ENCODE measurements at regions not wholly inside any gene's neighbourhood (a gene's known extent, or its start where the extent isn't known, plus 50 kb on each side); places are given as distances from the start of the nearest gene placed in this dataset.

DNA sequence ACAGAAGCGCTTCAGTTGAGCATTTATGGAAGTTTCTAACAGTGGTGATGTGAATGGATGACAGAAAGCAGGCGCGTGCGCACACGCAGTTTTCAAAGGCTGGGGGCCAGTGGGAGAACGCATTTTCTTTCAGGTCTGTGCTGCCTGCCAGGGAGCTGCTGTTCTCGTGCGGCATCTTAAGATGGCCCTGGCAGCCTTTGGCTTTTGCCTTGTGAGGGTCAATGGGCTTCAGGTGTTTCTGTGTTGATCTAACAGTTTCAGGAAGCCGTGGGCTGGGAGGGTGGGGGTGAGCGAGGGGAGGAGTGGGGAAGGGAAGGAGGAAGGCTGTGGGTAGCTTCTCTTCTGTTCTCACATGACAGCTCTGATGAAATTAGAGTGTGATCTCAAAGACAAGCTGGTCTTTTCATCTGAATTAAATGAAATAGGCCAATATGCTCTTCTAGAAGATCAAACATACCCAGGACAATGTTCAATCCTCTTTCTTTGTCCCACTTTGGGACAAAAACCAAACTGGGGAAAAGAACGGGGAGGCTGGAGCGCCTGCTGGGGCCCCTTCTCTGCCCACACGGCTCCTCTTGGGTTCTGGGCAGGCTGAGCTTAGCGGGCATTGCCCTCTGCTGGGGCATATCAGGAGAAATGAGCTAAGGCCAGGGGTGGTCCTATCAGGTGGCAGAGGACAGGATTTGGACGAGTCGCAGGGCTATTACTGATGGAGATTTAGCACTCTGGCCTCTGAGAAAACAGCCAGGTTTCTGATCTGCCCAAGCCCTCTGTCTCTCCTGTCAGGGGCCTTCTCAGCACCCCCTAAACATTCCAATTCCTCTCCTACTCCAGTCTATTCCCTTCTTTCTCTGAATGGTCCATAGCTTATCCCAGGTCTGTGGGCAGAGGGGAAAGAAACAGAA is 126.2 kb upstream of the LGALSL start:
- Histone ChIP-seq H3K9me1 (ENCODE audit: control insufficient read depth, extremely low read depth, insufficient read depth, low read length) (no peaks in the 10 kb centered on the region), H3K27me3 (ENCODE audit: control insufficient read depth, extremely low read depth, insufficient read depth, low read length) (no peaks in the 10 kb centered on the region), H4K20me1 (ENCODE audit: control insufficient read depth, extremely low read depth, insufficient read depth, low read length) (no peaks in the 10 kb centered on the region), H2AFZ (ENCODE audit: control insufficient read depth, low read length) (no peak overlapping the region), H3K36me3 (ENCODE audit: control insufficient read depth in 2 of 2, extremely low read depth in 1 of 2, insufficient read depth in 2 of 2, low read length in 2 of 2) (no peaks in the 10 kb centered on the region), H3K9me3 (ENCODE audit: control insufficient read depth, low read depth, low read length) (no peaks in the 10 kb centered on the region), H3K9ac (ENCODE audit: control insufficient read depth, extremely low read depth, insufficient read depth, low read length) (no peak overlapping the region), H3K27ac (ENCODE audit: control insufficient read depth, insufficient read depth, low read length) (no peak overlapping the region), H3K4me1 (ENCODE audit: control insufficient read depth, extremely low read depth, insufficient read depth, low read length) (peaks cover 15% of the 10 kb centered on the region), H3K4me3 (ENCODE audit: control insufficient read depth in 2 of 3, extremely low read depth in 1 of 3, insufficient read depth in 2 of 3, low read depth in 1 of 3, low read length in 3 of 3) (no peak overlapping the region), H3K79me2 (ENCODE audit: control insufficient read depth, insufficient read depth, low read length) (no peaks in the 10 kb centered on the region), H3K4me2 (ENCODE audit: control insufficient read depth, extremely low read depth, insufficient read depth, low read depth, low read length) (no peak overlapping the region)
- dilution Hi-C loops (cut with MboI; ENCODE audit: extremely low pct_ligation_motif_present, low sequenced_read_pairs), result no loop called here
- no peak for DNase-seq (ENCODE audit: low read depth, low spot score)
- FAIRE-seq, result no peak
- no peak for TF ChIP-seq EZH2 (IDR thresholded peaks at IDR 0.05; ENCODE audit: low read length)
- TF ChIP-seq, protein P1, sequence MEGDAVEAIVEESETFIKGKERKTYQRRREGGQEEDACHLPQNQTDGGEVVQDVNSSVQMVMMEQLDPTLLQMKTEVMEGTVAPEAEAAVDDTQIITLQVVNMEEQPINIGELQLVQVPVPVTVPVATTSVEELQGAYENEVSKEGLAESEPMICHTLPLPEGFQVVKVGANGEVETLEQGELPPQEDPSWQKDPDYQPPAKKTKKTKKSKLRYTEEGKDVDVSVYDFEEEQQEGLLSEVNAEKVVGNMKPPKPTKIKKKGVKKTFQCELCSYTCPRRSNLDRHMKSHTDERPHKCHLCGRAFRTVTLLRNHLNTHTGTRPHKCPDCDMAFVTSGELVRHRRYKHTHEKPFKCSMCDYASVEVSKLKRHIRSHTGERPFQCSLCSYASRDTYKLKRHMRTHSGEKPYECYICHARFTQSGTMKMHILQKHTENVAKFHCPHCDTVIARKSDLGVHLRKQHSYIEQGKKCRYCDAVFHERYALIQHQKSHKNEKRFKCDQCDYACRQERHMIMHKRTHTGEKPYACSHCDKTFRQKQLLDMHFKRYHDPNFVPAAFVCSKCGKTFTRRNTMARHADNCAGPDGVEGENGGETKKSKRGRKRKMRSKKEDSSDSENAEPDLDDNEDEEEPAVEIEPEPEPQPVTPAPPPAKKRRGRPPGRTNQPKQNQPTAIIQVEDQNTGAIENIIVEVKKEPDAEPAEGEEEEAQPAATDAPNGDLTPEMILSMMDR (optimal IDR thresholded peaks at IDR 0.05 in 1 of 3, IDR thresholded peaks at IDR 0.05 in 1 of 3, conservative IDR thresholded peaks at IDR 0.05 in 1 of 3; ENCODE audit: extremely low read depth in 1 of 3, insufficient read depth in 2 of 3, low read length in 3 of 3), result peak in 1 of 3 experiments; percentile 44

DNA sequence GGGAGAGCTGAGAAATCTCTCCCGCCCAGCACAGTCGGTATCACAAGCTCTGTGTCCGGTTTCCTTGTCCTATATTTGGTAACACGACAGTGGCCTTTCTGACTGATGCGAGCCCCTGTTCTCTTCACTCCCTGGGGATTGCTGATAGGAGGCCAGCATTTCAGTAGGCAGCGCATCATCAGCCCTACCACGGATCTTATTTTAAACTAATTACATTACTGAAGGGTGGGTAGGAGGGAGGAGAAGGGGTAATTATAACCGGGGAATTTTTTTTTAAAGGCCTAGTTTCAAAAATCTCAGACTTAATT is 125.6 kb upstream of the LGALSL start:
- FAIRE-seq, result no peak
- H3K9me1 ChIP-seq (ENCODE audit: control insufficient read depth, extremely low read depth, insufficient read depth, low read length), result no peaks in the 10 kb centered on the region
- no peaks in the 10 kb centered on the region for H3K27me3 ChIP-seq (ENCODE audit: control insufficient read depth, extremely low read depth, insufficient read depth, low read length)
- no peak overlapping the region for H3K4me3 ChIP-seq (ENCODE audit: control insufficient read depth in 2 of 3, extremely low read depth in 1 of 3, insufficient read depth in 2 of 3, low read depth in 1 of 3, low read length in 3 of 3)
- no peaks in the 10 kb centered on the region for H4K20me1 ChIP-seq (ENCODE audit: control insufficient read depth, extremely low read depth, insufficient read depth, low read length)
- H2AFZ ChIP-seq (ENCODE audit: control insufficient read depth, low read length), result no peak overlapping the region
- no peaks in the 10 kb centered on the region for H3K36me3 ChIP-seq (ENCODE audit: control insufficient read depth in 2 of 2, extremely low read depth in 1 of 2, insufficient read depth in 2 of 2, low read length in 2 of 2)
- H3K27ac ChIP-seq (ENCODE audit: control insufficient read depth, insufficient read depth, low read length), result no peak overlapping the region
- dilution Hi-C loops (cut with MboI; ENCODE audit: extremely low pct_ligation_motif_present, low sequenced_read_pairs), result no loop called here
- no peaks in the 10 kb centered on the region for H3K9me3 ChIP-seq (ENCODE audit: control insufficient read depth, low read depth, low read length)
- no peak overlapping the region for H3K4me2 ChIP-seq (ENCODE audit: control insufficient read depth, extremely low read depth, insufficient read depth, low read depth, low read length)
- TF ChIP-seq EZH2 (IDR thresholded peaks at IDR 0.05; ENCODE audit: low read length), result no peak
- TF ChIP-seq, protein P1 (optimal IDR thresholded peaks at IDR 0.05 in 1 of 3, IDR thresholded peaks at IDR 0.05 in 1 of 3, conservative IDR thresholded peaks at IDR 0.05 in 1 of 3; ENCODE audit: extremely low read depth in 1 of 3, insufficient read depth in 2 of 3, low read length in 3 of 3), result no peak
- no peak overlapping the region for H3K9ac ChIP-seq (ENCODE audit: control insufficient read depth, extremely low read depth, insufficient read depth, low read length)
- H3K4me1 ChIP-seq (ENCODE audit: control insufficient read depth, extremely low read depth, insufficient read depth, low read length), result peaks cover 15% of the 10 kb centered on the region
- H3K79me2 ChIP-seq (ENCODE audit: control insufficient read depth, insufficient read depth, low read length), result no peaks in the 10 kb centered on the region
- no peak for DNase-seq (ENCODE audit: low read depth, low spot score)
